COLO829 (cell line): ENCODE measurements at regions not wholly inside any gene's neighbourhood (a gene's known extent, or its start where the extent isn't known, plus 50 kb on each side); places are given as distances from the start of the nearest gene placed in this dataset.
"Not testable (repeated sequence)": the region's sequence is repeated elsewhere in the genome, so short reads cannot be mapped to it uniquely, and the experiment has no call there.

Source experiments
- DNase-seq: peaks from one replicate; pipeline ENCODE4 v3.0.0; 2012; ENCODE audit warnings: low spot score

GRCh38 chr1:193905288-193906085 lies 719.1 kb upstream of the B3GALT2 start:
- DNase-seq = peak; percentile 13

- no peak for DNase-seq
These were observed 705.4 kb upstream of the B3GALT2 start for GRCh38 chr1:193891788-193892187.

- DNase-seq = no peak
These were observed 704.5 kb upstream of the B3GALT2 start for GRCh38 chr1:193890935-193891334.

GRCh38 chr1:193884848-193885558 lies 698.6 kb upstream of the B3GALT2 start:
- no peak for DNase-seq

GRCh38 chr1:193877920-193878319 lies 691.5 kb upstream of the B3GALT2 start:
- DNase-seq = not testable (repeated sequence)

- no peak for DNase-seq
These were observed 682.0 kb upstream of the B3GALT2 start for GRCh38 chr1:193868425-193868824.

- no peak for DNase-seq
These were observed 669.8 kb upstream of the B3GALT2 start for GRCh38 chr1:193856261-193856660.

GRCh38 chr1:193850745-193851144 lies 664.3 kb upstream of the B3GALT2 start:
- DNase-seq = no peak

- DNase-seq = no peak
These were observed 660.6 kb upstream of the B3GALT2 start for GRCh38 chr1:193846876-193847604.

GRCh38 chr1:193846411-193846810 lies 660.0 kb upstream of the B3GALT2 start:
- no peak for DNase-seq

- no peak for DNase-seq
These were observed 655.4 kb upstream of the B3GALT2 start for GRCh38 chr1:193841857-193842256.

GRCh38 chr1:193831465-193831864 lies 645.1 kb upstream of the B3GALT2 start:
- DNase-seq = no peak

- no peak for DNase-seq
These were observed 641.1 kb upstream of the B3GALT2 start for GRCh38 chr1:193827516-193827915.

GRCh38 chr1:193819376-193819775 lies 633.0 kb upstream of the B3GALT2 start:
- DNase-seq = peak; percentile 54

GRCh38 chr1:193807208-193807607 lies 620.8 kb upstream of the B3GALT2 start:
- no peak for DNase-seq

GRCh38 chr1:193806079-193807048 lies 620.0 kb upstream of the B3GALT2 start:
- DNase-seq = no peak

GRCh38 chr1:193799948-193800690 lies 613.7 kb upstream of the B3GALT2 start:
- no peak for DNase-seq

GRCh38 chr1:193799371-193799770 lies 613.0 kb upstream of the B3GALT2 start:
- no peak for DNase-seq

GRCh38 chr1:193794239-193794638 lies 607.8 kb upstream of the B3GALT2 start:
- DNase-seq = no peak

GRCh38 chr1:193791746-193792145 lies 605.3 kb upstream of the B3GALT2 start:
- no peak for DNase-seq

GRCh38 chr1:193787061-193787460 lies 600.6 kb upstream of the B3GALT2 start:
- no peak for DNase-seq
